ENCODE measurements at regions not wholly inside any gene's neighbourhood (a gene's known extent, or its start where the extent isn't known, plus 50 kb on each side); places are given as distances from the start of the nearest gene placed in this dataset.

GRCh38 chr17:33390479-33391176 is 97.5 kb upstream of the ASIC2 start:
- TF ChIP-seq CTCF (IDR thresholded peaks at IDR 0.05) (no peak), POLR2A (IDR thresholded peaks at IDR 0.05) (no peak)

Measured in Peyer's patch (tissue), 4 donors.